Activated T-cell treated with anti-CD3 and anti-CD28 coated beads, Interleukin-2, amount 50 U/mL, for 24 hours (primary cell): ENCODE measurements at regions not wholly inside any gene's neighbourhood (a gene's known extent, or its start where the extent isn't known, plus 50 kb on each side); places are given as distances from the start of the nearest gene placed in this dataset.
"Not testable (repeated sequence)": the region's sequence is repeated elsewhere in the genome, so short reads cannot be mapped to it uniquely, and the experiment has no call there.

Source experiments
- DNase-seq: peaks from one replicate; pipeline ENCODE4 v3.0.0-alpha.2; 2020
- H3K27ac Mint-ChIP-seq: 2 replicates; pipeline ENCODE4 v1.8.0; 2020; ENCODE audit warnings: mild to moderate bottlenecking, mixed read lengths
- H3K27me3 Mint-ChIP-seq: 2 replicates; pipeline ENCODE4 v1.8.0; 2020; ENCODE audit warnings: mixed read lengths
- H3K36me3 Mint-ChIP-seq: 2 replicates; pipeline ENCODE4 v1.8.0; 2020; ENCODE audit warnings: low read depth, mixed read lengths
- H3K4me1 Mint-ChIP-seq: 2 replicates; pipeline ENCODE4 v1.8.0; 2020; ENCODE audit warnings: low read depth, mixed read lengths
- H3K4me3 Mint-ChIP-seq: 2 replicates; pipeline ENCODE4 v1.8.0; 2020; ENCODE audit warnings: mild to moderate bottlenecking, moderate library complexity, mixed read lengths
- H3K9me3 Mint-ChIP-seq: 2 replicates; pipeline ENCODE4 v1.8.0; 2020; ENCODE audit warnings: mixed read lengths

DNA sequence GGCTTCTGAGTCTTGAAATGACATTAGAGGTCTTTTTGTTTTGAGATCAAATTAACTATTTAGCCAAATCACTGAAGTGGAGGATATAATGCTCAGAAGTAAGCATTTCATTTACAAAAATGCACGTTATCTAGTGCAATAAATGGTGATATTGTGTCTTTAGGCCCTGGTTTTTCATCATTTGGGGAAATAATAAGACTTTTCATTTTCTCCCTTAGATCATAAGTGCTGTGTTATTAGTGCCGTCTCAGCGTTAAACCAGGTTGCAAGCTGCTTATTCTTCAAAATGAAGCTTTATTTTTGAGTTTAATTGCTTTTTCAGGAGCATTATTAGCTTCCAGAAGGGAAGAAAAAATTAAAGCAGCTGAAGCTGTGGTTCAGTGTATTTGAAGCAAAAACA, 1416.8 kb upstream of the GOT2 start:
- Mint-ChIP-seq H3K27ac (no peak overlapping the region), H3K27me3 (no peaks in the 10 kb centered on the region), H3K36me3 (no peaks in the 10 kb centered on the region), H3K4me3 (no peak overlapping the region), H3K4me1 (no peaks in the 10 kb centered on the region), H3K9me3 (peaks cover 26% of the 10 kb centered on the region)
- no peak for DNase-seq

DNA sequence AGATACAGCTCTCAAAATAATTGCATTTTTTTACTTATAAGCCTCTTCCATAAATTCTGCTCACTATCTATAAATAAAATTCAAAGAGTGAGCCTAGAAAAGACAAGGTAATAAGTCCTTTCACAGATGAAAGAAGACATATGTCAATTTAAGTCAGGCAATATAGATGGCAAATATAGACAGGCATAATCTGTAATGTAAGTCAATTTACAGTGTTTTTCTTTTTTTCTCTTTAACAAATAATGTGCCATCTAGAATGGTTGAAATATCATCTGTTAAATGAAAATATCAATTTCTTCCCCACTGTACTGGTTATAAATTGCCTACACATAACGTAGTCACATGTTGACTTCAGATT, 1409.2 kb upstream of the GOT2 start:
- no peak overlapping the region for H3K27ac Mint-ChIP-seq
- H3K27me3 Mint-ChIP-seq = no peaks in the 10 kb centered on the region
- no peak overlapping the region for H3K4me3 Mint-ChIP-seq
- peaks cover 15% of the 10 kb centered on the region for H3K9me3 Mint-ChIP-seq
- no peak for DNase-seq
- H3K36me3 Mint-ChIP-seq = no peaks in the 10 kb centered on the region
- no peaks in the 10 kb centered on the region for H3K4me1 Mint-ChIP-seq

DNA sequence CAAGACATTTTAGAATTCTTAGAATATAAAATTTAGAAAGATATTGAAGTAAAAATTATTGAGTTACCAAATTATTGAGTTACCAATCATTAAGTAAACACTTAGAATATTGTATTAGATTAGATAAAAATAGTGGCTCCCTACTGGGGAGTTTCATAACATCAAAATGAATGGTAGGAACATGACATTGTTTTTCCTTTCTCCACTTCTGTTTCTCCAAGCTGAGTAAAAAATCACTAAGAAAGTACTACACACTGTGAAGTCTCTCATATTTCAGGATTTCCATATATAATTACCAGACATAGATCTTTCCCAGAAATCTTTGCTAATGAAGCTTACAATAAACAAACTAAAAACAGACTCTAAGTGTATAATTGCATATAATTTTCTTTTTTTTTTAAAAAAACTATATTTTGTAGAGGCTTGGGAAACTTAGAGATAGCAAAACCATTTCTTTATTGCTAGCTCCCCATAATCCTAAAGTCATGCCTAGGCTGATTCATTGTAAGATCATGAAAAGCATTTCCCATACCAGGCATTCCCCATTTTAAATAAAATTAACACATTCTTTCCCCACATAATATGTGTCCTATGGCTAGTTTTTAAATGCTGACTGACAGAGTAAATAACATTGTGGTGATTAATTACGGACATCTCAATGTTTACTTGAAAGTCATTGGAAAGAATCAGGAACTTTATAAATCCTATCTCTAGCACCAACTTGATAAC, 1408.7 kb upstream of the GOT2 start:
- DNase-seq = no peak
- H3K4me1 Mint-ChIP-seq = no peaks in the 10 kb centered on the region
- H3K9me3 Mint-ChIP-seq = peaks cover 19% of the 10 kb centered on the region
- no peaks in the 10 kb centered on the region for H3K27me3 Mint-ChIP-seq
- no peaks in the 10 kb centered on the region for H3K36me3 Mint-ChIP-seq
- no peak overlapping the region for H3K27ac Mint-ChIP-seq
- H3K4me3 Mint-ChIP-seq = no peak overlapping the region

DNA sequence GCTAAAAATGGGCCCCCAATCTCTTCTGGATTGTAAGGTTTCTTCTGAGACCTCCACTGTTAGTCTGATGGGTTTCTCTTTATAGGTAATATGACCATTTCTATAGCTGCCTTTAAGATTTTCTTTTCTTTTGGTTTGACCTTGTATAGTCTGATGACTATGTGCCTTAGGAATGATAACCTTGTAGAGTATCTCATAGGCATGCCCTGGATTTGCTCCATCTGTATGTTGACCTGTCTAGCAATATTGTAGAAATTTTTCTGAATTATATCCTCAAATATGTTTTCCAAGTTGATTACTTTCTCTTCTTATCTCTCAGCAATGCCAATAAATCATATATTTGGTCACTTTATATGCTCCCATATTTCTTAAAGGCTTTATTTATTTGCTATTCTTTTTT, 1403.8 kb upstream of the GOT2 start:
- Mint-ChIP-seq H3K4me1 (no peaks in the 10 kb centered on the region), H3K36me3 (no peaks in the 10 kb centered on the region), H3K4me3 (no peak overlapping the region), H3K27me3 (no peaks in the 10 kb centered on the region), H3K27ac (no peak overlapping the region), H3K9me3 (peaks cover 45% of the 10 kb centered on the region)
- no peak for DNase-seq

DNA sequence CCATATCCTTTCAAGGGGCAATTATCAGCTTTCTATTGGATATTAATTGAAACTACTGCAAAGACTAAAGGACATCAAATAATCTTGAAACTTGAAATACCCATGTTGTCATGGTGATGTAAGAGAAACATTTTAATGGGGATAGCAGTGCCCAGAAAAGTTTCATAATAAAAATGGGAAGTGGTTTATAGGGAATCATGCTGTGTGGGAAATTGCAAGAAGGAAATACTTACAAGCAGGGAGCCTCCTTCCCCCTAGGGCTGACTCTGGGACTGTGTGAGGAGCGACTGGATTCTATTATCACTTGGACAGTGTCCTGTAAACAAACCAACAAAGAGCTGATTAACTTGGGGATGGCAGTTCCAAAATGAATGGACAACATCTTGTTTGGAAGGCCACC, 1393.1 kb upstream of the GOT2 start:
- no peaks in the 10 kb centered on the region for H3K27me3 Mint-ChIP-seq

DNA sequence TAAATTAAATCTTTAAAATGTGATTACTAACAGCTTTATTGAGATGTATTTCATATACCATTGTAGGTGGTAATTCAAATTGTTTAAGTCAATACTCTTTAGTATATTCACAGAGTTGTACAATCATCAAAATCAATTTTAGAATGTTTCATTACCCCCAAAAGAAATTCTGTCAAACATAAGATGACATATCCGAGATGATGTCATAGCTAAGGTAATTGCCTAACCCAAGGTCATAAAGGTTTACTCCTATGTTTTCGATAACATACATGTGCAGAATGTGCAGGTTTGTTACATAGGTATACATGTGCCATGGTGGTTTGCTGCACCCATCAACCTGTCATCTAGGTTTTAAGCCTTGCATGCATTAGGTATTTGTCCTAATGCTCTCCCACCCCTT, 1392.0 kb upstream of the GOT2 start:
- not testable (repeated sequence) for H3K27me3 Mint-ChIP-seq, DNase-seq, H3K4me3 Mint-ChIP-seq

More for the DNA sequence above, 1393.1 kb upstream of the GOT2 start:
- Mint-ChIP-seq H3K4me3 (no peak overlapping the region), H3K9me3 (peaks cover 15% of the 10 kb centered on the region), H3K36me3 (no peaks in the 10 kb centered on the region), H3K27ac (no peak overlapping the region), H3K4me1 (no peaks in the 10 kb centered on the region)
- no peak for DNase-seq

DNA sequence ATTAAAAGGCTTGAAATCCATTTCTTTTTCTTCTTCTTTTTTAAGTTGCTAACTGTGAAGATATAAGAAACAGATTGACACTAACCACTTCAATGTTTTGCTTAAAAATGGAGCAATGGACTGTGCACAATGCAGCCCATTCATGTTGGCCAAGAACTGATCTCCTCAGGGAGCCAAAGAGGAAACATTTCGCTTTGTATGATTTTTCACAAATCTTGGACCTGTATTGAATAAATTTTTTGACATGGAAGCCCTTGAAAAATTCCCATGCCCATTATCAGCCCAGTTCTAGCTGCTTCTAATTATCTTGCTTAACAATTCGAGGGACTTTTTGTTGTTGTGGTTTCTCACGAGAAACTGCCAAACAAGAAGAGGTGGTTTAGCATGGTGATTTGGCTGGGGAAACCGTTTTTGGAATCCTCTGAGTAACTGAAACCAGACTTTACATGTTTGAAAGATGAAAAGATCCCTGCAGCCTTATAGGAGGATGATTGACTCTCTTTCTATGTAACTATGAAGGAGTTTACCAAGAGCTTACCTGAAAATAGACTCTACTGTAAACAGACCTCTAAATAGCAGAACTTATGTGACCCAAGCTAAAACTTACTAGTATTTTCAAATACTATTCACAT, 1389.4 kb upstream of the GOT2 start:
- Mint-ChIP-seq H3K9me3 (peaks cover 14% of the 10 kb centered on the region), H3K4me3 (no peak overlapping the region), H3K4me1 (no peaks in the 10 kb centered on the region), H3K27me3 (no peaks in the 10 kb centered on the region), H3K36me3 (no peaks in the 10 kb centered on the region), H3K27ac (no peak overlapping the region)
- no peak for DNase-seq

More for the DNA sequence above, 1392.0 kb upstream of the GOT2 start:
- H3K9me3 Mint-ChIP-seq = peaks cover 24% of the 10 kb centered on the region
- not testable (repeated sequence) for H3K36me3 Mint-ChIP-seq, H3K27ac Mint-ChIP-seq, H3K4me1 Mint-ChIP-seq

DNA sequence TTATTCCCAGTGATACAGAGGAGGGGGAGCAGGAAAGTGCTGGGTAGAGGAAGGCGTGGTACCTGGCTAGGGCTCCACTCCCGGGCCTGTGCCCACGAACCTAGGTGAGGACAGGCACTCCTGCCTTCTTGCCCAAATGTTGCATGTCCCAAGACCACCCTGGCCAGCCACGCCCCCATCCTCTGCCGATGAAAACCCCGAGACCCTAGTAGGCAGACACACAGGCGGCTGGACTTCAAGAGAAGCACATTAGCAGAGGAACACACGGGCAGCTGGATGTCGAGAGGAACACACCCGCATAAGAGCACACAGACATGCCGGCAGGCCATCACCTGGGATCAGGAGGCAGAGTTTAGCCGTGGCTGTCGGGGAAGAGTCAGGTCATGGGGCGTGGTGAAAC, 1386.5 kb upstream of the GOT2 start:
- no peak overlapping the region for H3K4me3 Mint-ChIP-seq

DNA sequence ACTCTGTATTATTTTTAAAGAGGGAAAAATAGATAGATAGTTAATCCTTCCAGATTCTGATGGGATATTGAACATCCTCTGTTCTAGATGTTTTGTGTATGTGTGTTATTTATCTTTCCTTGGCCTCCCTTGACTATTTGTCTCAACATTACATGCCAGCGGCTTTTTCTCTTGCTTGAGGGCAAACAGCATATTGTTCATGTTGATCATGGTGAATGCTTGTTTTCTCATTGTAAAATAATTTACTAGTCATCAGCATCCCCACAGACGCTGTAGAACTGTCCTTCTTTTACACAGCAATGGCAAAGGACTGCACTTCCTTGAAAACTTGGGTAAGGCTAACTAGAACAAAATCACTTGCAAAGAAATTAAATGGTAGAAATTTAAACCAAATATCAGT, 1376.4 kb upstream of the GOT2 start:
- Mint-ChIP-seq H3K27me3 (no peaks in the 10 kb centered on the region), H3K4me1 (no peaks in the 10 kb centered on the region), H3K4me3 (no peak overlapping the region), H3K9me3 (peaks cover 11% of the 10 kb centered on the region), H3K36me3 (no peaks in the 10 kb centered on the region), H3K27ac (no peak overlapping the region)
- DNase-seq = no peak

More for the DNA sequence above, 1386.5 kb upstream of the GOT2 start:
- Mint-ChIP-seq H3K4me1 (no peaks in the 10 kb centered on the region), H3K27me3 (no peaks in the 10 kb centered on the region), H3K36me3 (no peaks in the 10 kb centered on the region), H3K27ac (no peak overlapping the region), H3K9me3 (peaks cover 9% of the 10 kb centered on the region)
- DNase-seq = no peak

DNA sequence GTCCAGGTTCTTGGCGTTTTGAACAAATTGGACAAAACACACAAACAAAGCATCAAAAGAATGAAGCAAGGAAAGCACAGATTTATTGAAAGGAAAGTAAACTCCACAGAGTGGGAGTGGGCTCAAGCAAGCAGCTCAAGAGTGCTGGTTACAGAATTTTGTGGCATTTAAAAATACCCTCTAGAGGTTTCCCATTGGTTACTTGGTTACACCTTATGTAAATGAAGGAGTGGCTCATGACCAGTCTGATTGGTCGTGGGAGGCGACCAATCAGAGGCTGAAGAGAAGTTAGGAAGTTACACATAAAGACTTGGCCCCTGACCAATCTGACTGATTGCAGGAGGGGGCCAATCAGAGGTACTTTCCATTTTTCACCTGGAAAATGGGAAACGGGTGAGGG, 1373.8 kb upstream of the GOT2 start:
- no peaks in the 10 kb centered on the region for H3K4me1 Mint-ChIP-seq
- no peak overlapping the region for H3K27ac Mint-ChIP-seq
- H3K36me3 Mint-ChIP-seq = no peaks in the 10 kb centered on the region
- no peaks in the 10 kb centered on the region for H3K27me3 Mint-ChIP-seq
- no peak overlapping the region for H3K4me3 Mint-ChIP-seq
- peaks cover 17% of the 10 kb centered on the region for H3K9me3 Mint-ChIP-seq
- no peak for DNase-seq

DNA sequence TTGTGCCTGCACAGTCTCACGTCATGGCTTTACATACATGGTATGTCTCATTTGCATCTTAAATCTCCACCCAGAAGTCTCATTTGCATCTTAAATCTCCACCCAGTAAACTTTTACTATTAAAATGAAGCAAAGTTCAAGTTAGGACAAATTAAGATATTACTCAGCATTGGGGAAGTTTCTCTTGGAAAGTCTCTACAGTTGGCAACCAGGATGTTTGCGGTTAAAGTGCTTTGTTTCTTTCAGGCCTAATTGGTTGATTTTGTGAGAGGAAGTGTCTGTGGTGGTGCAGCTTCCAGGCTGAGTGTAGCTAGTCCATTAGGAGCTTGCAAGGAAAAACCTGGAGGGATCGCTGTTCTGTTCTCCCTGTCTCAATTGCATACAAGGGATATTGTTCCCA, 1373.3 kb upstream of the GOT2 start:
- no peaks in the 10 kb centered on the region for H3K36me3 Mint-ChIP-seq
- no peak overlapping the region for H3K4me3 Mint-ChIP-seq
- no peak overlapping the region for H3K27ac Mint-ChIP-seq
- DNase-seq = no peak
- no peaks in the 10 kb centered on the region for H3K4me1 Mint-ChIP-seq
- H3K9me3 Mint-ChIP-seq = peaks cover 17% of the 10 kb centered on the region
- H3K27me3 Mint-ChIP-seq = no peaks in the 10 kb centered on the region

DNA sequence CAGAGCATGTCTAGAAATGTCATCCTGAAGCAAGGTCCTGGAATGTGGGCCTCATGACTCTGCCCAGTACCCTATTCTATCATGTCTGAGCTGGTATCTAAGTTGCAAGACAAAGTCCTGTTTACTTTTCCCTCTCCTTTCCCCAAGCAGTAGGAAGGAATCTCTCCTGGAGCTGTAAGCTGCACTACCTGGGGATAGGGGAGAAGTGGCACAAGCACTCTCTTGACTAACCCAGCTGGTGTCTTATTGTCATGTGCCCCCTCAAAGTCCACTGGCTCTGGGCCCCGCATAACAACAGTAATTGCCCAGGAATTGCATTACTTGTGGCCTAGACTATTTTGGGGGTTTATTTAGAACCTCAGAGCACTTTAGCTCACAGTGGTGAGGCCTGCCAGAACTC, 1366.3 kb upstream of the GOT2 start:
- Mint-ChIP-seq H3K9me3 (peaks cover 30% of the 10 kb centered on the region), H3K27me3 (no peaks in the 10 kb centered on the region), H3K36me3 (no peaks in the 10 kb centered on the region), H3K4me1 (no peaks in the 10 kb centered on the region), H3K27ac (no peak overlapping the region), H3K4me3 (no peak overlapping the region)
- no peak for DNase-seq

DNA sequence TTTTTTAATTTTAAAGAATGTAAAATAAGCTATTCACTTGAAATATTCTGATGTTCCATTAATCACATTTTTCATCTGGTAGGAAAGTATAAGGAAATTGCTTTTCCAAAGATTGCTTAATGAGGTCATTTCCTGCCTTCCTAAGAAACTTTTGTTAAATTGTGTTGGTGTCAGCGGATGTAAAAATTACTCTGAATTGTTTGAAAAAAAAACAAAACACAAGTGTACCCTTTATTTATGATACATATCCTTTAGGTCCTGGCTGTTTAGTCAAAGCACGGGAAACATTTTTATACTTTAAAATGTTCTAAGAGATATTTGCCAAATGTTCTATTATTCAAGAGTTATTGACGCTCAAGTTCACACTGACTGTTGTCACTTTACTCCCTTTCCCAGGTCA, 1357.4 kb upstream of the GOT2 start:
- Mint-ChIP-seq H3K4me3 (no peak overlapping the region), H3K36me3 (no peaks in the 10 kb centered on the region), H3K4me1 (no peaks in the 10 kb centered on the region), H3K27me3 (no peaks in the 10 kb centered on the region), H3K9me3 (peaks cover 25% of the 10 kb centered on the region), H3K27ac (no peak overlapping the region)
- no peak for DNase-seq

DNA sequence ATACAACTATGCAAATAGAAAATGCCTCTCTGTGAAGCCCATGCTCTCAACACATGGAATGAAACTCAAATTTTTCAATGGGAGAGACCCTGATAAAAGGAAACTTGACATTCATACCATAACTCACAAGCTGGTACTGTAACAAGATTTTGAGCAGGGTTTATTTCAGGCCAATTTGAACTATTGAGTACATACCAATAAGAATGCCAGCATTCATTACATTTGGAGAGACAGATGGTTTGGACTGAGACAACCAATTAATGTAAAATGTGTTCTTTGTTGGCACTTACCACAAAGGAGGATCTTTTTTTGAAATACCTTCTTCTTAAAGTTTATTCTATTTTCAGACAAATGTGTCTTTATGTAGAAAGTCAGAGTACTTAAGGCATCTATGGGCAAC, 1357.0 kb upstream of the GOT2 start:
- Mint-ChIP-seq H3K4me3 (no peak overlapping the region), H3K4me1 (no peaks in the 10 kb centered on the region), H3K27me3 (no peaks in the 10 kb centered on the region), H3K27ac (no peak overlapping the region), H3K9me3 (peaks cover 25% of the 10 kb centered on the region), H3K36me3 (no peaks in the 10 kb centered on the region)
- DNase-seq = no peak

DNA sequence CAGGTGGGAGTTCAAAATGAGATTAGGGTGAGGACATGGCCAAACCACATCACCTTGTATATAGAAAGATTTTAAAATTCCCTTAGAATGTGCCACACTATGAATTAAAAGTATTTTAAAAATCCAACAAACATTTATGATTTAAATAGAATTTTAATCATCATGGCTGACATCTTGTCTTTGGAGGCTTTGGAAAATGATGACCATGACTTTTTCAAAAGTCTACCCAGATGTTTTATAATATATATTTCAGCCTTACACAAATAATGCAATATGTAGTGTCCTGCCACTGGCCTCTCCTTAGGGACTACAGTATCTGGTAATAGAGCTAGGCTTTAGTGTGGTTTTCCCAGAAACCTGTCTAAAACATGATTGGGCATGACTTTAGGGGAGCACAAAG, 1353.4 kb upstream of the GOT2 start:
- Mint-ChIP-seq H3K4me3 (no peak overlapping the region), H3K9me3 (peaks cover 28% of the 10 kb centered on the region), H3K36me3 (no peaks in the 10 kb centered on the region), H3K4me1 (no peaks in the 10 kb centered on the region), H3K27me3 (no peaks in the 10 kb centered on the region), H3K27ac (no peak overlapping the region)
- DNase-seq = no peak

DNA sequence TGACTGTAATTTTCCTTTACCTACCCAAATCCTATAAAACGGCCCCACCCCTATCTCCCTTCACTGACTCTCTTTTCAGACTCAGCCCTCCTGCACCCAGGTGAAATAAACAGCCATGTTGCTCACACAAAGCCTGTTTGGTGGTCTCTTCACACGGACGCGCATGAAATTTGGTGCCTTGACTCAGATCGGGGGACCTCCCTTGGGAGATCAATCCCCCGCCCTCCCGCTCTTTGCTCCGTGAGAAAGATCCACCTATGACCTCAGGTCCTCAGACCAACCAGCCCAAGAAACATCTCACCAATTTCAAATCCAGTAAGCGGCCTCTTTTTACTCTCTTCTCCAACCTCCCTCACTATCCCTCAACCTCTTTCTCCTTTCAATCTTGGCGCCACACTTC, 1344.7 kb upstream of the GOT2 start:
- DNase-seq, H3K36me3 Mint-ChIP-seq, H3K27ac Mint-ChIP-seq, H3K4me1 Mint-ChIP-seq, H3K27me3 Mint-ChIP-seq, H3K4me3 Mint-ChIP-seq: not testable (repeated sequence)
- peaks cover 19% of the 10 kb centered on the region for H3K9me3 Mint-ChIP-seq
